ENCODE measurements at regions not wholly inside any gene's neighbourhood (a gene's known extent, or its start where the extent isn't known, plus 50 kb on each side); places are given as distances from the start of the nearest gene placed in this dataset.

- no peak for TF ChIP-seq POLR2A (IDR thresholded peaks at IDR 0.05)
- TF ChIP-seq CTCF (IDR thresholded peaks at IDR 0.05 in 8 of 11, conservative IDR thresholded peaks at IDR 0.05 in 3 of 11) = no peak
Measured at GRCh38 chr3:18044191-18044590, 301.8 kb upstream of the TBC1D5 start.
